ENCODE measurements at regions not wholly inside any gene's neighbourhood (a gene's known extent, or its start where the extent isn't known, plus 50 kb on each side); places are given as distances from the start of the nearest gene placed in this dataset.

GRCh38 chr11:70548976-70549375 is 150.6 kb downstream of the CTTN start:
- TF ChIP-seq CTCF (conservative IDR thresholded peaks at IDR 0.05), result no peak
- no peak for DNase-seq
- no peaks in the 10 kb centered on the region for H3K9me3 Mint-ChIP-seq

More at GRCh38 chr11:70548976-70549375, 150.6 kb downstream of the CTTN start:
- H3K4ac ChIP-seq (ENCODE audit: low read depth, low read length), result no peak overlapping the region
- H3K4me1 ChIP-seq (ENCODE audit: insufficient read depth, low read length), result peaks cover 15% of the 10 kb centered on the region; the same call in 1 of the 2 replicates
- H3K4me3 Mint-ChIP-seq, result no peak overlapping the region
- no peaks in the 10 kb centered on the region for H4K20me1 ChIP-seq (ENCODE audit: control insufficient read depth, insufficient read depth, insufficient read length)
- no peak overlapping the region for H2BK5ac ChIP-seq (ENCODE audit: insufficient read length, low read length)
- no peak overlapping the region for H4K8ac ChIP-seq (replicated peaks; ENCODE audit: insufficient read length, low read depth, low read length)
- H3K27me3 Mint-ChIP-seq (ENCODE audit: low read depth), result no peaks in the 10 kb centered on the region
- no peak overlapping the region for H4K5ac ChIP-seq (ENCODE audit: insufficient read length, low read depth, low read length)
- no peaks in the 10 kb centered on the region for H3K36me3 Mint-ChIP-seq (ENCODE audit: insufficient read depth in 1 of 3, low read depth in 3 of 3)
- H2BK120ac ChIP-seq (ENCODE audit: low read depth, low read length, poor library complexity, severe bottlenecking), result no peak overlapping the region
- H2BK20ac ChIP-seq (ENCODE audit: low read depth, low read length, poor library complexity, severe bottlenecking), result no peak overlapping the region
- peaks cover 44% of the 10 kb centered on the region in 2 experiments for H3K4me1 Mint-ChIP-seq
- no peak overlapping the region for H2AK5ac ChIP-seq (ENCODE audit: insufficient read length, low read length)
- H2BK12ac ChIP-seq (ENCODE audit: insufficient read length, low read depth, low read length), result no peak overlapping the region
- no peak overlapping the region for H3T11ph ChIP-seq (ENCODE audit: low read length)
- no peaks in the 10 kb centered on the region for H3K27me3 ChIP-seq (ENCODE audit: insufficient read depth, low read length)
- H4K91ac ChIP-seq (ENCODE audit: insufficient read length, low read depth, low read length), result no peak overlapping the region
- H2BK15ac ChIP-seq (ENCODE audit: low read depth, low read length), result no peak overlapping the region
- H3K27ac ChIP-seq (ENCODE audit: insufficient read length, low read depth, low read length), result no peak overlapping the region
- H3K18ac ChIP-seq (ENCODE audit: insufficient read length, low read depth, low read length), result no peak overlapping the region
- no CpG with 5 or more reads among the region's 15 CpGs for WGBS (ENCODE audit: extremely low coverage, insufficient read length, low lambda C conversion rate)
- no peak overlapping the region for H2AFZ ChIP-seq (ENCODE audit: low read length)
- H3K9me3 ChIP-seq (ENCODE audit: control insufficient read depth, low read depth, low read length), result no peaks in the 10 kb centered on the region
- 0 out of 2 replicates have a peak, but pooled peaks cover 2% of the 10 kb centered on the region for H3K79me2 ChIP-seq (ENCODE audit: insufficient read depth, low read length)
- H3K9ac ChIP-seq (ENCODE audit: extremely low read depth, insufficient read length, low read length), result no peak overlapping the region
- no peak overlapping the region for H3K23ac ChIP-seq (ENCODE audit: insufficient read length, low read depth, low read length)
- no peak overlapping the region for H3K56ac ChIP-seq (ENCODE audit: insufficient read length, low read depth, low read length)
- H3K4me2 ChIP-seq (ENCODE audit: insufficient read depth, insufficient read length, low read length), result no peak overlapping the region
- H3K79me1 ChIP-seq (ENCODE audit: insufficient read depth, low read depth, low read length, poor library complexity, severe bottlenecking), result no peaks in the 10 kb centered on the region
- no peak overlapping the region for H3K27ac Mint-ChIP-seq
- H3K23me2 ChIP-seq (ENCODE audit: insufficient read length, low read depth, low read length, poor library complexity, severe bottlenecking), result no peaks in the 10 kb centered on the region
- H3K14ac ChIP-seq (ENCODE audit: insufficient read depth, low read length), result no peak overlapping the region
